Kidney (tissue), 13 donors: ENCODE measurements at regions not wholly inside any gene's neighbourhood (a gene's known extent, or its start where the extent isn't known, plus 50 kb on each side); places are given as distances from the start of the nearest gene placed in this dataset.
A peak's percentile ranks its signal among the peaks of the same experiment; 100 is the strongest.

ENCODE experiments used
- DNase-seq, 5 donors: peaks; one replicate each; pipeline ENCODE4 v3.0.0-alpha.2; 2013 to 2020
- FAIRE-seq: peaks from 2 replicates; lab custom pipeline; 2012; peaks lifted over from hg19 to GRCh38; lab: Jason Lieb, UNC
- H3K27ac ChIP-seq, 2 donors: one replicate each; pipeline ENCODE4 v1.7.0; 2013; ENCODE audit warnings: low read depth in 2 of 2, low read length in 2 of 2, inconsistent platforms in 1 of 2
- H3K27me3 ChIP-seq: one replicate; pipeline ENCODE4 v1.7.1; 2013; ENCODE audit warnings: low read length, inconsistent platforms; ENCODE audit not compliant: control insufficient read depth, insufficient read depth
- H3K36me3 ChIP-seq, 3 donors: one replicate each; pipeline versions ENCODE4 v1.7.0 to v1.7.1; 2013; ENCODE audit warnings: low read length in 3 of 3, control low read depth in 1 of 3, inconsistent platforms in 1 of 3; ENCODE audit not compliant: insufficient read depth in 3 of 3, control insufficient read depth in 2 of 3
- H3K4me1 ChIP-seq, 3 donors: one replicate each; pipeline versions ENCODE4 v1.7.0 to v1.7.1; 2013; ENCODE audit warnings: low read length in 3 of 3, inconsistent platforms in 1 of 3, low read depth in 1 of 3; ENCODE audit not compliant: control insufficient read depth in 2 of 3, insufficient read depth in 2 of 3
- H3K4me3 ChIP-seq, 3 donors: one replicate each; pipeline versions ENCODE4 v1.7.0 to v1.8.1; 2013; ENCODE audit warnings: low read length in 3 of 3, control low read depth in 1 of 3, inconsistent platforms in 1 of 3
- H3K9ac ChIP-seq, 3 donors: one replicate each; pipeline versions ENCODE4 v1.7.0 to v1.7.1; 2013; ENCODE audit warnings: low read length in 3 of 3, control low read depth in 1 of 3, inconsistent platforms in 1 of 3
- H3K9me3 ChIP-seq, 3 donors: one replicate each; pipeline versions ENCODE4 v1.7.0 to v1.7.1; 2013; ENCODE audit warnings: low read length in 3 of 3, control low read depth in 1 of 3, inconsistent platforms in 1 of 3; ENCODE audit not compliant: control insufficient read depth in 2 of 3, insufficient read depth in 1 of 3
- CTCF ChIP-seq: IDR thresholded peaks from 3 replicates; pipeline ENCODE4 v1.5.1; 2012; ENCODE audit warnings: mild to moderate bottlenecking, moderate library complexity, borderline replicate concordance; ENCODE audit not compliant: insufficient read depth; ENCODE audit errors: extremely low read depth
- intact Hi-C: fragments of 100-400 bp; cut with DNase I; formaldehyde crosslinking; loops from one replicate; pipeline ENCODE4 v1.11.1; 2022
- donor health status: control.
- donor health status: control.
- donor health status: control.
- donor health status: control.
- donor health status: control.
- donor health status: DM: yes; HTN: yes; CAD: no.
- donor health status: Normal renal cell carcinoma (clear cell type).

DNA sequence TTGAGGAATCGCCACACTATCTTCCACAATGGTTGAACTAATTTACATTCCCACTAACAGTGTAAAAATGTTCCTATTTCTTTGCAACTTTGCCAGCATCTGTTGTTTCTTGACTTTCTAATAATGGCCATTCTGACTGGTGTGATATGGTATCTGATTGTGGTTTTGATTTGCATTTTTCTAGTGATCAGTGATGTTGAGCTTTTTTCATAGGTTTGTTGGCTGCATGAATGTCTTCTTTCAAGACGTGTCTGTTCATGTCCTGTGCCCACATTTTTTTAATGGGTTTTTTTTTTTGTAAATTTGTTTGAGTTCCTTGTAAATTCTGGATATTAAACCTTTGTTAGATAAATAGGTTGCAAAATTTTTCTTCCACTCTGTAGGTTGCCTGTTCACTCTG lies 615.9 kb downstream of the SEMA5A start:
- FAIRE-seq = no peak
- H3K36me3 ChIP-seq = no peaks in the 10 kb centered on the region

GRCh38 chr5:8934455-8934854 lies 611.4 kb downstream of the SEMA5A start:
- H3K27me3 ChIP-seq = no peaks in the 10 kb centered on the region
- TF ChIP-seq CTCF = no peak
- no peaks in the 10 kb centered on the region for H3K4me1 ChIP-seq
- intact Hi-C loops = no loop called here
- no peak for DNase-seq
- no peaks in the 10 kb centered on the region for H3K9me3 ChIP-seq
- no peak for FAIRE-seq
- H3K9ac ChIP-seq = no peak overlapping the region
- H3K36me3 ChIP-seq = no peaks in the 10 kb centered on the region
- H3K4me3 ChIP-seq = no peak overlapping the region
- H3K27ac ChIP-seq = no peak overlapping the region

More for the DNA sequence above, 615.9 kb downstream of the SEMA5A start:
- intact Hi-C loops = no loop called here
- no peak for TF ChIP-seq CTCF
- Histone ChIP-seq H3K9me3 (no peaks in the 10 kb centered on the region), H3K4me3 (no peak overlapping the region), H3K27ac (no peak overlapping the region), H3K4me1 (no peaks in the 10 kb centered on the region), H3K9ac (no peak overlapping the region), H3K27me3 (no peaks in the 10 kb centered on the region)
- DNase-seq = no peak

DNA sequence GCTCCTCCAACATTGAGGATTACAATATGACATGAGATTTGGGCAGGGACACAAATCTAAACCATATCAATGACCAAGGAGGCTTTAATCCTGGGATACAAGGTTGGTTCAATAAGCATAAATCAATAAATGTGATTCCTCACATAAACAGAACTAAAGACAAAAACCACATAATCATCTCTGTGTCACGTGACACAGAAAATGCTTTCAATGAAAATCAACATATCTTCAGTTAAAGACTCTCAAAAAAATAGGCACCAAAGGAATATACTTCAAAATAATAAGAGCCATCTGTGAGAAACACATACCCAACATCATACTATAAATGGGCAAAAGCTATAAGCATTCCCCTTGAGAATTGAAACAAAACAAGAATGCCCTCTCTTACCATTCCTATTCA lies 604.9 kb downstream of the SEMA5A start:
- no peak for DNase-seq
- intact Hi-C loops = no loop called here
- H3K36me3 ChIP-seq = no peaks in the 10 kb centered on the region
- H3K9ac ChIP-seq = no peak overlapping the region
- H3K4me1 ChIP-seq = no peaks in the 10 kb centered on the region
- no peak overlapping the region for H3K4me3 ChIP-seq
- no peak overlapping the region for H3K27ac ChIP-seq
- peaks cover 0 to 7% (median 0%) of the 10 kb centered on the region in 3 donors for H3K9me3 ChIP-seq
- no peak for TF ChIP-seq CTCF
- H3K27me3 ChIP-seq = no peaks in the 10 kb centered on the region
- FAIRE-seq = no peak

DNA sequence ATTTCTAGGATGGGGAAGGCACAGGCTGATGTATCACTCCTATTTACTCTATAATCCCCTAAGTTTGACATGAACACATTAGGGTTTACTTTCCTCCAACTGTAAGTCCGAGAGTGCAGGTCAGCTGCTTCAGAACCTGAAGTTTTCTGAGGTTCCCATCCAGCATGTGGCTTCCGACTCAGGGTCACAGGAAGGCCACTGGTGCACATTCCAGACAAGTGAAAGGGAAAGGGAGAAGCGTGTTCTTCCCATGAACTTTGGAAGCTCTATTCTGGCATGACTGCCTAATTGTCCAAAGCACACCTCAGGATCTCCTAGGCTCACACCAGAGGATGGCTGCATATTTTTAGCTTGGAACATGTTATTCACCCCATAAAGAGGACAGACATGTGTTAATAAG lies 602.6 kb downstream of the SEMA5A start:
- Histone ChIP-seq H3K36me3 (no peaks in the 10 kb centered on the region), H3K9ac (no peak overlapping the region), H3K27ac (no peak overlapping the region), H3K4me1 (no peaks in the 10 kb centered on the region), H3K4me3 (no peak overlapping the region), H3K27me3 (no peaks in the 10 kb centered on the region), H3K9me3 (peaks cover 0 to 7% (median 0%) of the 10 kb centered on the region in 3 donors)
- FAIRE-seq (no peak), DNase-seq (peak in 1 of 5 donors; percentile 13)
- intact Hi-C loops = no loop called here
- TF ChIP-seq CTCF = no peak
